GM10248 (cell line): ENCODE measurements at regions not wholly inside any gene's neighbourhood (a gene's known extent, or its start where the extent isn't known, plus 50 kb on each side); places are given as distances from the start of the nearest gene placed in this dataset.

Experiments
- CTCF ChIA-PET: fragments of 300-600 bp; sonication (Branson Sonifier 250); formaldehyde crosslinking; extraction: SDS; loops from one replicate; lab custom pipeline; 2021; ENCODE audit warnings: antibody characterized with exemption; lab: Yijun Ruan, JAX
- POLR2A ChIA-PET: fragments of 350-650 bp; sonication (Branson Sonifier 250); formaldehyde crosslinking; extraction: SDS; loops from one replicate; lab custom pipeline; 2020; ENCODE audit warnings: antibody characterized with exemption; lab: Yijun Ruan, JAX
- DNase-seq: peaks from one replicate; pipeline ENCODE4 v3.0.0; 2012; ENCODE audit errors: extremely low spot score
- TF ChIP-seq, protein P1 (sequence below): IDR thresholded peaks from 2 replicates; pipeline ENCODE4 v1.5.1; 2012; ENCODE audit warnings: mild to moderate bottlenecking, low read depth; ENCODE audit errors: extremely low read depth, missing control alignments, control extremely low read depth

DNA sequence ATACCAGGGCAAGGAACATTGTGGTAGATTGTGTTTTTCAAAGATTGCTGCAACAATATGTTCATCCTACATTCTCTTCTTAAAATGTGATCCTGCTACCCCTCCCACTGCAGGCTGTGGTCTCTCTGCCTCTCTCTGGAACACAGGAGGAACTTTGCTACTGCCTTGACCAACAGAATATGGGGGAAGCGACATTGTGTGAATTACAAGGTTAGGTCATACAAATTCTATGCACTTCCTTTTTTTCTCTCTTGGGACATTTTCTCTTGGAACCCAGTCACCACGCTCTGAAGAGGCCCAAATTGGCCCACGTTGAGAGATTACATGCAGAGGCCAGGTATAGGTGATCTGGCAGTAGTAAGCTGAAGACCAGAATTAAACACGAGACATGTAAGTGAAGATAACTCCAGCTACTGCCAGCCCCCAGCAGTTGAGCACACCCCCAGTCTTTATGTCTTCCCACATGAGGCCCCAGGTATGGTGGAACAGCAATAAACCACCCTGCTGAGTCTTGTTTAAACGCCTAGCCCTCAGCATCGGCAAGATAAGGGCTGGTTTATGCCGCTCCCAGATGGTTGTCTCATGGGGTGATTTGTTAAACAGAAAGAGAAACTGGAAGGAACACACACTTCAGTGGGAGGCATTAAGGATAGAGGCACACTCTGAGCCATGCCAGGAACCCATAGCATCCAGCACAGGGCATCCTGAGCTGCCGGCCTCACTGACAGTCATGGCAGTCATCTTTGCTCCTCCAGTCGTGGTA is 59.9 kb downstream of the FAM43A start:
- CTCF ChIA-PET = no interaction called here
- POLR2A ChIA-PET = no interaction called here
- DNase-seq = no peak
- TF ChIP-seq, protein P1, sequence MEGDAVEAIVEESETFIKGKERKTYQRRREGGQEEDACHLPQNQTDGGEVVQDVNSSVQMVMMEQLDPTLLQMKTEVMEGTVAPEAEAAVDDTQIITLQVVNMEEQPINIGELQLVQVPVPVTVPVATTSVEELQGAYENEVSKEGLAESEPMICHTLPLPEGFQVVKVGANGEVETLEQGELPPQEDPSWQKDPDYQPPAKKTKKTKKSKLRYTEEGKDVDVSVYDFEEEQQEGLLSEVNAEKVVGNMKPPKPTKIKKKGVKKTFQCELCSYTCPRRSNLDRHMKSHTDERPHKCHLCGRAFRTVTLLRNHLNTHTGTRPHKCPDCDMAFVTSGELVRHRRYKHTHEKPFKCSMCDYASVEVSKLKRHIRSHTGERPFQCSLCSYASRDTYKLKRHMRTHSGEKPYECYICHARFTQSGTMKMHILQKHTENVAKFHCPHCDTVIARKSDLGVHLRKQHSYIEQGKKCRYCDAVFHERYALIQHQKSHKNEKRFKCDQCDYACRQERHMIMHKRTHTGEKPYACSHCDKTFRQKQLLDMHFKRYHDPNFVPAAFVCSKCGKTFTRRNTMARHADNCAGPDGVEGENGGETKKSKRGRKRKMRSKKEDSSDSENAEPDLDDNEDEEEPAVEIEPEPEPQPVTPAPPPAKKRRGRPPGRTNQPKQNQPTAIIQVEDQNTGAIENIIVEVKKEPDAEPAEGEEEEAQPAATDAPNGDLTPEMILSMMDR = no peak

DNA sequence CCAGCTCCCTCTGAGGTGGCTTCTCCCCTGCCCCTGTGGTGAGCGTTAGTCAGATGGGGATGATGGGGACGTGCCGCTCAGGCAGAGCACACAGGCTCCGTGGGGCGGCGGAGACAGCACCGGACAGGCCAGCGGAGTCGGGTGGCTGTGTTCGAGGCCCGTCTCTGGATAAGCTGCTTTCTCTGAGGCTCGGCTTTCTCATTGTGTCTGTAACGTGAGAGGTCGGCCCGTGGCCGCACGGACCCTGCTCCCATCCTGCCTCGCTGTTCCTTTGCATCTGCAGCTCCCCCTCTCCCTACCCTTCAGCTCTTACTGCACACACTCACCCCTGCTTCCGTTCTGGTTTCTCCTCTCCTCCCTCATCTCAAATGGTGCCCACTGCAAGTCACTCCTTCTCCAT is 62.5 kb downstream of the FAM43A start:
- ChIA-PET POLR2A (no interaction called here), CTCF (interaction anchor here (1.2 kb wide), 1 partner anchor 10 kb away, joined by 4 read pairs; no protein-coding TSS in a partner anchor)
- no peak for DNase-seq
- TF ChIP-seq, protein P1 = no peak

DNA sequence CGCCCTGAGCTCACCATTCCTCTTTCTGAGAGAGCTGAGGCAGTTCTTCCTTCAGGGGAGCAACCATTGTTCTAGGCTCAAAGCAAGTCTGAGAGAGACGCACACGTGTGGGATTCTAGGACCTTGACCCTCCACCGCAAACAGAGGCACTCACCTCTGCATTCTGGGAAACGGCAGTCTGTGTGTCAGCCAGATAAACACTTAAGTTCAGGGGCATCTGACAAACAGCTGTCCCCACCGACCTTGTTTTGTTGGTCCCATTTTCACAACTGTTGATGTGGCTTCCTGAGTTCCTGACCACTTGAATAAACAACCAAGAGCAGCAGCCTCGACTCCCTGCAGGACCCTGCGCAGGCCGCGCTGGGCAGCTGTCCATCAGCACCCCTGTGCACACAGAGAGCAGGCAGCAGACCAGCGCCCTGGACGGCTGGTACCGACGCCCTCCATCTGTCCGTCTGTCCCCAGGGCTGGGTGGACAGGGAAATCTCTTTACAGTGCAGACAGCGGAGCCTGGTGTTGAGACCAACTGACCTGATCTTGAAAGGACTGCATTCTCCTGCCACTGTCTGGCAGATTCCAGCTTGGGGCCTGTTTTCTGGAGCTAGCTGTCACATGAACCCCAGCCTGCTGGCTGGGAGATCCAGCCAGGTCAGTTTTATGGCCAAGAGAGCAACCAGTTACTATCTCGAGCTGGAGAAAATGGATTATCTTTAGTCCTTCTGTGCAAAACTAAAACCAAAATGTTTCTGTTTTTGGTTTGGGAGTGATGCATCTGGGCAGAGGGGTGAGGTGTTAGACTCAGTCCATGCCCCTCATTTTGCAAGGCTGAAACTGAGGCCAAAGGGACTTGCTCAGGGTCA is 64.2 kb downstream of the FAM43A start:
- DNase-seq = no peak
- TF ChIP-seq, protein P1 = no peak
- POLR2A ChIA-PET = no interaction called here
- CTCF ChIA-PET = interaction anchor here (1.4 kb wide), 1 partner anchor 11 kb away, joined by 5 read pairs; no protein-coding TSS in a partner anchor

DNA sequence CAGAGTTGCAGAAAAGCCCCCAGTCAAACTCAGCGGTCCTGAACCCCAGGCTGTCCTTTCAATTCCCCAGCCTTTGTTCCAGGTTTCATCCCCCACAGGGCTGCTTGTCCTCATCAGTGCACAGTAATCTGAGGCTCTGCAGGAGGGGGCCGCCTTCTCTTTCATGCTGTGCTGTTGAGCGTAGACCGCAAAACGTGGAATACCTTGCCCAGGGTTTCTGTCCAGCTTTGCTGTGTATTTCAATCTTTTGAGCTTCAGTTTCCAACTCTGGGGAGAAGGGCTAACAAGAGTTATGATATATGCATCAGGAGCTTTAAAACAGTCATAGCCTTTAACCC is 64.8 kb downstream of the FAM43A start:
- no peak for DNase-seq
- ChIA-PET CTCF (interaction anchor here (0.9 to 1.4 kb wide), 2 partner anchors 10 kb away, joined by 3 to 5 read pairs; no protein-coding TSS in a partner anchor), POLR2A (no interaction called here)

DNA sequence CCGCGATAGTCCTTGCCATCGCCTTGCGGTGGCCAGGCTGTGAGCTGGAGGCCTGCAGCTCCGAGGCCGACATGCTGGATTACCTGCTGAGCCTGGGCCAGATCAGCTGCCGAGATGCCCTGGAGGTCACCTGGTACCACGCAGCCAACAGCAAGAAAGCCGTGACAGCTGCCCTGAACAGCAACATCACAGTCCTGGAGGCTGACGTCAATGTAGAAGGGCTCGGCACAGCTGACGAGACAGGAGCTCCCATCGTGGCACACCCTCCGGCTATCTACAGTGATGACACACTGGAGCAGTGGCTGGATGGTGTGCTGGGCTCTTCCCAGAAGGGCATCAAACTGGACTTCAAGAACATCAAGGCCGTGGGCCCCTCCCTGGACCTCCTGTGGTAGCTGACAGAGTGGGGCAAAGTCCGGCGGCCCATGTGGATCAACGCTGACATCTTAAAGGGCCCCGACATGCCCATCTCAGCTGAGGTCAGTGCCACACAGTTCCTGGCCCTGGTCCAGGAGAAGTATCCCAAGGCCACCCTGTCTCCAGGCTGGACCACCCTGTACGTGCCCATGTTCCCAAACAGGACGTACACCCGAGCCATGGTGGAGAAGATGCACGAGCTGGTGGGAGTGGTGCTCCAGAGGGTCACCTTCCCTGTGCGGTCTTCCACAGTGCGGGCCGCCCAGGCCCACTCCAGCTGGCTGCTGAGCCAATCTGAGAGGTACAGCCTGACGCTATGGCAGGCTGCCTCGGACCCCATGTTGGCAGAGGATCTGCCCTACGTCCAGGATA is 70.2 kb downstream of the FAM43A start:
- TF ChIP-seq, protein P1 = no peak
- DNase-seq = no peak
- ChIA-PET CTCF (no interaction called here), POLR2A (no interaction called here)

More for the DNA sequence above, 64.8 kb downstream of the FAM43A start:
- TF ChIP-seq, protein P1 = no peak

DNA sequence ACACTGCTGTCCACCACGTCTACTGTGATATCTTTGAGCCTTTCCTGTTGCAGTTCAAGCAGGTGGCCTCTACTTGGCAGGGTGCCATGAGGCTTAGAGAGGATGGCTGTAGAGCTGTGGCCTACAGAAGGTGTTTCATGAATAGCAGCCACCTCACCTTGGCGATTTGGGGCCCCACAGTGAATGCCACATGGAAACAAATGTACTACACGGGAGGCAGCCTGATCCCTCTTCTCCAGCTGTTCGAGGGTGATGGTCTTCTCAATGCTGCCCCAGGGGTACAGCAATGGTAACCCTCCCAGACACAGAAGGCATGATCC is 70.7 kb downstream of the FAM43A start:
- DNase-seq = no peak
- ChIA-PET POLR2A (no interaction called here), CTCF (no interaction called here)
- TF ChIP-seq, protein P1 = no peak
